Large intestine (tissue), 3 donors: ENCODE measurements at regions not wholly inside any gene's neighbourhood (a gene's known extent, or its start where the extent isn't known, plus 50 kb on each side); places are given as distances from the start of the nearest gene placed in this dataset.

Experiments
- DNase-seq, 2 donors: peaks; one replicate each; pipeline versions ENCODE4 v3.0.0 to v3.0.0-alpha.2; 2013
- H3K27ac ChIP-seq: one replicate; pipeline ENCODE4 v1.5.1; 2013; ENCODE audit warnings: low read length
- H3K27me3 ChIP-seq: 2 replicates; pipeline ENCODE4 v1.6.1; 2013; ENCODE audit warnings: low read length; ENCODE audit not compliant: control insufficient read depth, insufficient read depth
- H3K36me3 ChIP-seq: 2 replicates; pipeline ENCODE4 v1.6.1; 2013; ENCODE audit warnings: low read length; ENCODE audit not compliant: control insufficient read depth, insufficient read depth
- H3K4me1 ChIP-seq: one replicate; pipeline ENCODE4 v1.6.1; 2013; ENCODE audit warnings: low read length; ENCODE audit not compliant: control insufficient read depth, insufficient read depth
- H3K4me3 ChIP-seq: one replicate; pipeline ENCODE4 v1.5.1; 2013; ENCODE audit warnings: low read length
- H3K9me3 ChIP-seq: one replicate; pipeline ENCODE4 v1.6.1; 2013; ENCODE audit warnings: mild to moderate bottlenecking, low read depth, low read length, moderate library complexity; ENCODE audit not compliant: control insufficient read depth
- WGBS: methylation state at CpG from one replicate; pipeline ENCODE4 v1.1.5; 2013; ENCODE audit warnings: low lambda C conversion rate; ENCODE audit not compliant: insufficient coverage; 5-methylcytosine and 5-hydroxymethylcytosine counted together

GRCh38 chr6:167514524-167514923 is 189.6 kb downstream of the TTLL2 start:
- Histone ChIP-seq H3K36me3 (no peaks in the 10 kb centered on the region), H3K27ac (no peak overlapping the region), H3K4me1 (no peaks in the 10 kb centered on the region), H3K9me3 (no peaks in the 10 kb centered on the region), H3K27me3 (no peaks in the 10 kb centered on the region), H3K4me3 (no peak overlapping the region)
- DNase-seq = no peak
- no CpG with 5 or more reads among the region's 6 CpGs for WGBS

GRCh38 chr6:167515873-167516507 is 191.1 kb downstream of the TTLL2 start:
- Histone ChIP-seq H3K4me3 (no peak overlapping the region), H3K27ac (no peak overlapping the region), H3K36me3 (no peaks in the 10 kb centered on the region), H3K27me3 (no peaks in the 10 kb centered on the region), H3K9me3 (no peaks in the 10 kb centered on the region), H3K4me1 (no peaks in the 10 kb centered on the region)
- DNase-seq = no peak
- WGBS = 68% methylated on average over 2 of the region's 4 CpGs

- H3K4me3 ChIP-seq = no peak overlapping the region
- no peaks in the 10 kb centered on the region for H3K4me1 ChIP-seq
- no peak for DNase-seq
- no peaks in the 10 kb centered on the region for H3K27me3 ChIP-seq
- H3K9me3 ChIP-seq = no peaks in the 10 kb centered on the region
- no peaks in the 10 kb centered on the region for H3K36me3 ChIP-seq
- WGBS = 100% methylated on average over 1 of the region's 9 CpGs
- no peak overlapping the region for H3K27ac ChIP-seq
These were observed 192.5 kb downstream of the TTLL2 start for GRCh38 chr6:167517254-167517916.

DNA sequence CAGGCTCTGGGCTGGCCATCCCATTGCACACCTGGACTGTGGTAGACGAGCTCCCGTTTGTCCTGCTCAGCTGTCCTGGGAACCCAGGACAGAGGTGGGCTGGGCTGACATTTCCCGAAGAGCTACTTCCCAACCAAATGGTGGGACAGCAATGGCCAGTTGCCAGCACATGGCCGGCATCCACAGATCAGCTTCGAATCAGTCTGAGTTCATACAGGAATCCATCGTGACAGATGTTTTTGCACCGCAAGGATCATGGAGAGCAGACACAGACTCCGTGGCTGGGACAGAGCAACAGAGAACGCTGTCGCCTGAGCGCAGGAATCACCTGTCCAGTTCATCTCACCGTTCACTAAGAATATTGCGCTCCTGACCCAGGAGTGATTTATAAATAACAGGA is 198.5 kb downstream of the TTLL2 start:
- no peaks in the 10 kb centered on the region for H3K4me1 ChIP-seq
- no peaks in the 10 kb centered on the region for H3K9me3 ChIP-seq
- DNase-seq = no peak
- H3K27me3 ChIP-seq = no peaks in the 10 kb centered on the region
- H3K36me3 ChIP-seq = no peaks in the 10 kb centered on the region
- H3K4me3 ChIP-seq = no peak overlapping the region
- 100% methylated on average over 1 of the region's 13 CpGs for WGBS
- no peak overlapping the region for H3K27ac ChIP-seq

DNA sequence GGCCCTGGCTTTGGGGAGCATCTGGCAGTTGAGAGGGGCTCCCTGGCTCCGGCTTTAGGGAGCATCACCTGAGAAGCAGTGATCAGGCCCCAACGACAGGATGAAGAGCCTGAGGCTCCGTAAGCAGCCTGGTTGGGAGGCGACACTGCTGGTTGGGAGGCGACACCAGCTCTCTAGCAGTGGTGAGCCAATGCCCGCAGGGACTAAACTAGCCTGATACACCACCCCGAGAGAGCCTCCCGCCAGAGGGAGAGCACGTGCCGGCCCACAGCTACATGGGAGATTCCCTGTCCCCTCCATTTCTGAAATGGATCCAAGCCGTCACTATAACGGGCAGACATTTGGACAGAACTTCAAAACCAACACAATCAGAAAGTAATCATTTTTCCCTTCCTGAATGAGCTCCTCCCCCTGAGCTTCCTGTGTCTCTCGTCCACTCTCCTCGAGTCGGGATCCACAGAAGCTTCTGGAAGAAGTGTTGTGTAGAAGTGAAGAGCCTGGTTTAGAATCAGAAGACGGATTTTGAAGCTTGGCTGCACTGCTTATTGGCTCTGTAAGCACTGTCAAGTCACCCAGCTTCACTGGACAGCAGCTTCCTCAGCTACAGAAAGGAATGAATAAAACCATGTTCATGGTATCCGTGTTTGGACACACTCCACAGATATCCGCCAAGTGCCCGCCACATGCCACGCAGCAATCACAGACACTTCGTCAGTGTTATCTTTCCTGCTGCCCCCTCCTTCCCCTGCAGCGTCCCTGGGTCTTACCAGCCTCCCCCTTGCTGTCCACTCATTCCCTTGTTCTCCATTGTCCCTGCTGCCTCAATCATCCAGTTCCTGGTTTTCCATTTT is 199.6 kb downstream of the TTLL2 start:
- no CpG with 5 or more reads among the region's 22 CpGs for WGBS
- H3K4me1 ChIP-seq = no peaks in the 10 kb centered on the region
- DNase-seq = no peak

GRCh38 chr6:167525774-167526173 is 200.9 kb downstream of the TTLL2 start:
- Histone ChIP-seq H3K4me1 (no peaks in the 10 kb centered on the region), H3K4me3 (no peak overlapping the region), H3K27me3 (no peaks in the 10 kb centered on the region), H3K9me3 (no peaks in the 10 kb centered on the region), H3K27ac (no peak overlapping the region), H3K36me3 (no peaks in the 10 kb centered on the region)
- no peak for DNase-seq
- no CpG with 5 or more reads among the region's 6 CpGs for WGBS

More for the DNA sequence above, 199.6 kb downstream of the TTLL2 start:
- no peak overlapping the region for H3K27ac ChIP-seq
- no peaks in the 10 kb centered on the region for H3K9me3 ChIP-seq
- H3K4me3 ChIP-seq = no peak overlapping the region
- no peaks in the 10 kb centered on the region for H3K27me3 ChIP-seq
- H3K36me3 ChIP-seq = no peaks in the 10 kb centered on the region

DNA sequence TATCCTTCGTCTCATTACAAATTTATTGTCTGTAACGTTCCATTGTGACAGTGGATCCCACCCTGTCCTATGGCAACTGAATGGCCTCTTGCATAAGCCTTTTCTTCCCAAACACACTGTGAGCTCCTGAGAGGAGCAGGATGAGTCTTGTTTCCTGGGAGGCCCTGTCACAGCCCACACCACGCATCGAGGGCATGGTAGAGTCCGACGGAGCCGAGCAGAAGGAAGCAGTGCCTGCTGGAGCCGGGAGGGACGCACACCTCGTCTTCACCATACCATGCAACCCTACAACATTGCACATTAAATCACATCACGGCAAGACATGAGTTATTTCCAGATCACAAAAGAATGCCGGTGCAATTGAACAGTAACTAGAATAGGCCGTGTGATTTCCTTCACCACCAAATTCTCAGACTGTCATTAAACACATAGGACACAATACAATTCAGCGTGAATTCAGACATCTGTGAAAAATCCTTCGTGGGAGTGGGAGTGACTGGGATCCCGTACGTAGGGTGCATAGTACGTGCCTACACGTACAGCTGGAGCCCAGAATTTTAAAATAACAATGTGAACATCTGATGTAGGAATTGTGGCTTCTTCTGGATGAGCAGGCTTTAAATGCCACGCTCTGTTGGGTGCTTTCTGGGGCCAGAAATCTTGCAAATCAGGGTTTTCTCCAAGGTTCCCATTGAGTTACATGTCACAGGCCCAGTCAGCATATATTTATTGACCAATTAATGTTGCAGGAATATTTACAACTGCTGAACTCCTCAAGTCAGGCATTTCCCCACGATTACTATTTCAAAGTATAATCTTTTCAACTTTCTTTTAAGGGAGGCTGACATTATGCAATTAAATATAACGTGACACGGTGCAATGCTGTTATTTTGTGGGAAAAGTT is 201.8 kb downstream of the TTLL2 start:
- no peaks in the 10 kb centered on the region for H3K4me1 ChIP-seq
- WGBS = 97% methylated on average over 6 of the region's 23 CpGs
- no peak for DNase-seq

GRCh38 chr6:167528239-167528638 is 203.4 kb downstream of the TTLL2 start:
- Histone ChIP-seq H3K4me1 (no peaks in the 10 kb centered on the region), H3K36me3 (no peaks in the 10 kb centered on the region), H3K9me3 (peaks cover 4% of the 10 kb centered on the region), H3K27ac (no peak overlapping the region), H3K27me3 (no peaks in the 10 kb centered on the region), H3K4me3 (no peak overlapping the region)
- DNase-seq = no peak
- WGBS = 79% methylated on average over 2 of the region's 2 CpGs

More for the DNA sequence above, 201.8 kb downstream of the TTLL2 start:
- Histone ChIP-seq H3K4me3 (no peak overlapping the region), H3K27me3 (no peaks in the 10 kb centered on the region), H3K27ac (no peak overlapping the region), H3K36me3 (no peaks in the 10 kb centered on the region), H3K9me3 (peaks cover under 1% of the 10 kb centered on the region)

GRCh38 chr6:167528976-167529375 is 204.1 kb downstream of the TTLL2 start:
- no peak overlapping the region for H3K27ac ChIP-seq
- 100% methylated on average over 2 of the region's 6 CpGs for WGBS
- H3K9me3 ChIP-seq = peaks cover 4% of the 10 kb centered on the region

More at GRCh38 chr6:167528976-167529375, 204.1 kb downstream of the TTLL2 start:
- no peak for DNase-seq
- Histone ChIP-seq H3K27me3 (no peaks in the 10 kb centered on the region), H3K4me3 (no peak overlapping the region), H3K36me3 (no peaks in the 10 kb centered on the region), H3K4me1 (no peaks in the 10 kb centered on the region)
